AG04449 (cell line): ENCODE measurements at regions not wholly inside any gene's neighbourhood (a gene's known extent, or its start where the extent isn't known, plus 50 kb on each side); places are given as distances from the start of the nearest gene placed in this dataset.

Experiments used
- CTCF ChIA-PET: fragments of 350-600 bp; formaldehyde crosslinking; extraction: SDS; loops from one replicate; lab custom pipeline; 2021; ENCODE audit warnings: antibody characterized with exemption; lab: Yijun Ruan, JAX
- POLR2A ChIA-PET: fragments of 400-600, 350-600 bp; formaldehyde crosslinking; extraction: SDS; loops from one replicate; lab custom pipeline; 2020; ENCODE audit warnings: antibody characterized with exemption, inconsistent platforms; lab: Yijun Ruan, JAX
- DNase-seq: peaks from one replicate; pipeline ENCODE4 v3.0.0-alpha.2; 2010; ENCODE audit warnings: low read depth, low spot score
- H3K4me3 ChIP-seq: 2 replicates; pipeline ENCODE4 v1.5.1; 2011; ENCODE audit warnings: low read depth, mild to moderate bottlenecking, control low read depth, low read length
- TF ChIP-seq, protein P1 (sequence below): IDR thresholded peaks from one replicate; pipeline ENCODE4 v1.5.1; 2011; ENCODE audit warnings: mild to moderate bottlenecking, moderate library complexity, low read length, control low read depth, inconsistent platforms; ENCODE audit not compliant: insufficient read depth; ENCODE audit errors: missing control alignments

- TF ChIP-seq, protein P1, sequence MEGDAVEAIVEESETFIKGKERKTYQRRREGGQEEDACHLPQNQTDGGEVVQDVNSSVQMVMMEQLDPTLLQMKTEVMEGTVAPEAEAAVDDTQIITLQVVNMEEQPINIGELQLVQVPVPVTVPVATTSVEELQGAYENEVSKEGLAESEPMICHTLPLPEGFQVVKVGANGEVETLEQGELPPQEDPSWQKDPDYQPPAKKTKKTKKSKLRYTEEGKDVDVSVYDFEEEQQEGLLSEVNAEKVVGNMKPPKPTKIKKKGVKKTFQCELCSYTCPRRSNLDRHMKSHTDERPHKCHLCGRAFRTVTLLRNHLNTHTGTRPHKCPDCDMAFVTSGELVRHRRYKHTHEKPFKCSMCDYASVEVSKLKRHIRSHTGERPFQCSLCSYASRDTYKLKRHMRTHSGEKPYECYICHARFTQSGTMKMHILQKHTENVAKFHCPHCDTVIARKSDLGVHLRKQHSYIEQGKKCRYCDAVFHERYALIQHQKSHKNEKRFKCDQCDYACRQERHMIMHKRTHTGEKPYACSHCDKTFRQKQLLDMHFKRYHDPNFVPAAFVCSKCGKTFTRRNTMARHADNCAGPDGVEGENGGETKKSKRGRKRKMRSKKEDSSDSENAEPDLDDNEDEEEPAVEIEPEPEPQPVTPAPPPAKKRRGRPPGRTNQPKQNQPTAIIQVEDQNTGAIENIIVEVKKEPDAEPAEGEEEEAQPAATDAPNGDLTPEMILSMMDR = no peak
- no peak overlapping the region for H3K4me3 ChIP-seq
- DNase-seq = no peak
- POLR2A ChIA-PET = no interaction called here
- CTCF ChIA-PET = no interaction called here
Measured at GRCh38 chr17:70241071-70241470, 71.7 kb downstream of the KCNJ2 start.

GRCh38 chr17:70242781-70243437 is 73.6 kb downstream of the KCNJ2 start:
- POLR2A ChIA-PET = no interaction called here
- no peak overlapping the region for H3K4me3 ChIP-seq
- TF ChIP-seq, protein P1 = no peak
- no peak for DNase-seq
- CTCF ChIA-PET = no interaction called here

DNA sequence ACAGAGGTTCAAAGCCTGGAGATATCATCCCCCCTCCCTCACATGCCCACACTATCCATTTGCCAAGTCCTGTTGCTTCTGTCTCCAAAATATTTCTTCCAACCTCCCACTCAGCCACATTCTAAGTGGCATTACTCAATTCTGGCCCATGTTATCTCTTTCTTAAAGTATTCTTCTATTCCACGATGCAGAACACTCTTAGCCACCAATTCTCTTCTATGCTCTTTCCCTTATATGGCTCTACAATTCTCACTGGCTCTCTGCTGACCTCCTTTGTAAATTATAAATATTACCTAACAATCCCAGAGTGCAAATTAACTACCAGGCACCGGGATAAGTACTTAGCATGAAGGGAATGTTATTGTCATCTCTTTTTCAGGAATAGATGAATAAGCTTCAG is 82.4 kb downstream of the KCNJ2 start:
- POLR2A ChIA-PET = no interaction called here
- DNase-seq = no peak
- CTCF ChIA-PET = no interaction called here
- no peak overlapping the region for H3K4me3 ChIP-seq
- TF ChIP-seq, protein P1 = no peak

- ChIA-PET CTCF (no interaction called here), POLR2A (no interaction called here)
- no peak for DNase-seq
Measured at GRCh38 chr17:70254735-70255460, 85.6 kb downstream of the KCNJ2 start.

GRCh38 chr17:70256751-70257150 is 87.4 kb downstream of the KCNJ2 start:
- ChIA-PET CTCF (no interaction called here), POLR2A (no interaction called here)
- TF ChIP-seq, protein P1 = no peak
- DNase-seq = no peak
- no peak overlapping the region for H3K4me3 ChIP-seq

More at GRCh38 chr17:70254735-70255460, 85.6 kb downstream of the KCNJ2 start:
- TF ChIP-seq, protein P1 = no peak
- no peak overlapping the region for H3K4me3 ChIP-seq

- H3K4me3 ChIP-seq = no peak overlapping the region
- ChIA-PET CTCF (no interaction called here), POLR2A (no interaction called here)
- TF ChIP-seq, protein P1 = no peak
- DNase-seq = no peak
Measured at GRCh38 chr17:70258465-70258864, 89.1 kb downstream of the KCNJ2 start.
